ENCODE measurements at regions not wholly inside any gene's neighbourhood (a gene's known extent, or its start where the extent isn't known, plus 50 kb on each side); places are given as distances from the start of the nearest gene placed in this dataset.
A peak's percentile ranks its signal among the peaks of the same experiment; 100 is the strongest.

DNA sequence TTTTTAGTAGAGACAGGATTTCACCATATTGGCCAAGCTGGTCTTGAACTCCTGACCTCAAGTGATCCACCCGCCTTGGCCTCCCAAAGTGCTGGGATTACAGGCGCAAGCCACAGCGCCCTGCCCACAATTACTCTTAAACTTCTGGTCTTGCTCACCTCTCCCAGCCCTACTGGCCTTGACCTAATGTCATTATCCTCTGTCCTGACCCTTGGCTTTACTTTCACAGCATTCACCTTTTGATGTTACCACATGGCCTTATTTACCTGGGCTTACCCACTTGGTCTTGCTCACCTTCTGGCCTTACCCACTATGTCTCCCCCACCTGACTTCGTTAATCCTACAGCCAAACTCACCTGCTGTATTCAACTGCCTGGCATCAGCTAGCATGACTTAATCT lies 105.9 kb downstream of the IL12A start:
- H3K4me1 ChIP-seq (ENCODE audit: low read depth) = no peaks in the 10 kb centered on the region
- H3K27ac ChIP-seq = no peak overlapping the region
- DNase-seq (ENCODE audit: low read depth in 1 of 2, low spot score in 1 of 2) = no peak
- no peak overlapping the region for H3K4me3 ChIP-seq
- no peaks in the 10 kb centered on the region for H3K36me3 ChIP-seq
- H3K9me3 ChIP-seq (ENCODE audit: low read depth) = no peaks in the 10 kb centered on the region
- H3K27me3 ChIP-seq = no peaks in the 10 kb centered on the region
- TF ChIP-seq, protein P1, sequence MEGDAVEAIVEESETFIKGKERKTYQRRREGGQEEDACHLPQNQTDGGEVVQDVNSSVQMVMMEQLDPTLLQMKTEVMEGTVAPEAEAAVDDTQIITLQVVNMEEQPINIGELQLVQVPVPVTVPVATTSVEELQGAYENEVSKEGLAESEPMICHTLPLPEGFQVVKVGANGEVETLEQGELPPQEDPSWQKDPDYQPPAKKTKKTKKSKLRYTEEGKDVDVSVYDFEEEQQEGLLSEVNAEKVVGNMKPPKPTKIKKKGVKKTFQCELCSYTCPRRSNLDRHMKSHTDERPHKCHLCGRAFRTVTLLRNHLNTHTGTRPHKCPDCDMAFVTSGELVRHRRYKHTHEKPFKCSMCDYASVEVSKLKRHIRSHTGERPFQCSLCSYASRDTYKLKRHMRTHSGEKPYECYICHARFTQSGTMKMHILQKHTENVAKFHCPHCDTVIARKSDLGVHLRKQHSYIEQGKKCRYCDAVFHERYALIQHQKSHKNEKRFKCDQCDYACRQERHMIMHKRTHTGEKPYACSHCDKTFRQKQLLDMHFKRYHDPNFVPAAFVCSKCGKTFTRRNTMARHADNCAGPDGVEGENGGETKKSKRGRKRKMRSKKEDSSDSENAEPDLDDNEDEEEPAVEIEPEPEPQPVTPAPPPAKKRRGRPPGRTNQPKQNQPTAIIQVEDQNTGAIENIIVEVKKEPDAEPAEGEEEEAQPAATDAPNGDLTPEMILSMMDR (IDR thresholded peaks at IDR 0.05; ENCODE audit: low read depth, low read length) = no peak

DNA sequence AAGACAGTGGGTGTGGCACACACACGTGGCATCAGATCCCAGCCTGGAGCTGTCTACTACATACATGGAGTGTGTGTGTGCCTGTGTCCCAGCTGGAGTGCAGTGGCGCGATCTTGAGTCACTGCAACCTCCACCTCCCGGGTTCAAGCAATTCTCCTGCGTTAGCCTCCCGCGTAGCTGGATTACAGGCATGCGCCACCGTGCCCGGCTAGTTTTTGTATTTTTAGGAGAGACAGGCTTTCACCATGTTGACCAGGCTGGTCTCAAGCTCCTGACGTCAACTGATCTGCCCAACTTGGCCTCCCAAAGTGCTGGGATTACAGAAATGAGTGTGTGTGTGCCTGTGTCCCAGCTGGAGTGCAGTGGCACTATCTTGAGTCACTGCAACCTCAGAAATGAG lies 108.8 kb downstream of the IL12A start:
- H3K27me3 ChIP-seq = no peaks in the 10 kb centered on the region
- TF ChIP-seq, protein P1 (IDR thresholded peaks at IDR 0.05; ENCODE audit: low read depth, low read length) = no peak
- H3K36me3 ChIP-seq = no peaks in the 10 kb centered on the region
- H3K9me3 ChIP-seq (ENCODE audit: low read depth) = no peaks in the 10 kb centered on the region
- no peak overlapping the region for H3K4me3 ChIP-seq
- DNase-seq (ENCODE audit: low read depth in 1 of 2, low spot score in 1 of 2) = no peak
- no peaks in the 10 kb centered on the region for H3K4me1 ChIP-seq (ENCODE audit: low read depth)
- H3K27ac ChIP-seq = no peak overlapping the region

DNA sequence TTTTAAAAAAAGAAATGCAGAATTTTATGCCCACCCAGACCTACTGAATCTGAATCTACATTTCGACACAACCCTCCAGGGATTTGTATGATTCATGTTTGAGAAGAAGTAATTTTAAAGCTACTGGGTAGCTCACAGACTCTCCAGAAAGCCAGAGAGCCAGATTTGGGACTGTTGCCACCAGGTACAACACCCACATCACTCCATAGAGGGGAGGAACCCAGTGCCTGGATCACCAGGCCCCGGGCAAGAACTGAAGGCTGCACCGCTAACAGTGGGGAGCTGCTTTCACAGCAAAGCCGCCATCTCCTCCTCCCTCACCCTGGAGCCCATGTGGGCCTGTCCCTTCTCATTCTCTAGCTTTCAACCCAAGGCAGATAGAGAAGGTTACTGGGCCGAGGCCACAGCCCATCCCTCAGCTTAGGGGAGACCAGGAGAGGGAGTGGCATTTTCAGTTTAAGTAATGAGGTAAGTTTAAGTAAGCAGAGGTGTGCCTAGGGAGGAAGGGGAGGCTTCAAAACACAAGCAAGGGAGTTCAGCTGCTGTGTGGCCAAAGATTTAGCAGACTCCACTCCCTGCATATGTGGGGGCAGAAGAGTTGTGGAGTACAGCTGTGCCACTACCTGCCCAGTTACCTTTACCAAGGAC lies 109.8 kb downstream of the IL12A start:
- Histone ChIP-seq H3K4me1 (ENCODE audit: low read depth) (no peaks in the 10 kb centered on the region), H3K4me3 (no peak overlapping the region), H3K27me3 (no peaks in the 10 kb centered on the region), H3K9me3 (ENCODE audit: low read depth) (no peaks in the 10 kb centered on the region), H3K36me3 (no peaks in the 10 kb centered on the region), H3K27ac (no peak overlapping the region)
- DNase-seq (ENCODE audit: low read depth in 1 of 2, low spot score in 1 of 2) = peak in 1 of 2 donors; percentile 59
- TF ChIP-seq, protein P1 (IDR thresholded peaks at IDR 0.05; ENCODE audit: low read depth, low read length) = no peak

DNA sequence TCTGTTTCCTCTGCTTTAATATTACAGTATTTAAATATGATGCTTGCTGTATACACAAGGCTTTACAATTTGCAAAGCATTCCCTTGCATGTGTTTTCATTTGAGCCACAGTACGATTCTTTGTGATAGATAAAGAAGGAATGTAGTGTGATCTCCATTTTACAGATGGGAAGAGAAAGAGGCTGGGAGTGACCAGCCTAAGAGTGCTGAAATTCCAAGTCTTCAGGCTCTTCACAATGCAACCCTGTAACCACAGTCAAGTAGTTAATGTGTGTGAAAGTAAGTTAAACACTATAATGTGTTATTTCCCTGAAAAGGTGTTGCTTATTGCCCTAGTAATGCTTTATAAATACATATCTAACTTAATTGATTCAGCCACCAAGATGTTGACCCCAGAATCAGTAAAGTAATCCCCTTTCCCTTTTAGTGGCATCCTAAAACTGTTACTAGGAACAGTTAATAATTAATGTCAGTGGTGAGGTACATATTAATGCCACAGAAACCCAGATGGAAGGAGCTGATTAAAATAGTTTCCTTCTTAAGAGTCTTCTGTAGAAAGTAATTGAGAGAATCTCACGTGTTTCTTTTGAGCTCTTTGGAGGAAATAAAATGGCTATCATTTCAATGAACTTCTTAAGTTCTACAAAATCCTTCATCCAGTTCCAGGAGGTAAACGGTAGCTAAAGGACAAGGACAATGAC lies 110.4 kb downstream of the IL12A start:
- Histone ChIP-seq H3K27me3 (no peaks in the 10 kb centered on the region), H3K4me1 (ENCODE audit: low read depth) (no peaks in the 10 kb centered on the region), H3K9me3 (ENCODE audit: low read depth) (no peaks in the 10 kb centered on the region), H3K36me3 (no peaks in the 10 kb centered on the region), H3K4me3 (no peak overlapping the region), H3K27ac (no peak overlapping the region)
- TF ChIP-seq, protein P1 (IDR thresholded peaks at IDR 0.05; ENCODE audit: low read depth, low read length) = no peak
- DNase-seq (ENCODE audit: low read depth in 1 of 2, low spot score in 1 of 2) = no peak

DNA sequence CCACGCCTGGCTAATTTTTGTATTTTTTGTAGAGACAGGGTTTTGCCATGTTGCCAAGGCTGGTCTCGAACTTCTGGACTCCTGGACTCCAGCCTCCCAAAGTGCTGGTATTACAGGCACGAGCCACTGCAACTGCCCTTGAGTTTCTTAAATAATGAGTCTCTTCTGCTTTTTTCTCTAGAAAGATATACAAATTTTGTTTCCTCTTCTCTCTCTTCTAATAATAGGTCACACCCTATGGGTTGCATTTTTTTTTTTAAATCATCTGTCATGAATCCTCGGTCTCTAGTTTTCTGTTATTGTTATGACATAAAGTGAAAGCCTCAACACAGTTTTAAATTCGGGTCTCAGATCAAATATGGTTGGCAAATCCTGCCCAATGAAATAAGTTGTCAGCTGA lies 111.2 kb downstream of the IL12A start:
- no peak overlapping the region for H3K4me3 ChIP-seq
- no peak for DNase-seq (ENCODE audit: low read depth in 1 of 2, low spot score in 1 of 2)
- no peaks in the 10 kb centered on the region for H3K36me3 ChIP-seq
- no peaks in the 10 kb centered on the region for H3K9me3 ChIP-seq (ENCODE audit: low read depth)
- no peaks in the 10 kb centered on the region for H3K4me1 ChIP-seq (ENCODE audit: low read depth)
- no peak overlapping the region for H3K27ac ChIP-seq
- TF ChIP-seq, protein P1 (IDR thresholded peaks at IDR 0.05; ENCODE audit: low read depth, low read length) = no peak
- no peaks in the 10 kb centered on the region for H3K27me3 ChIP-seq

Data from cardiac muscle cell (in vitro differentiated cells and primary cell).